GM21576 (cell line): ENCODE measurements at regions not wholly inside any gene's neighbourhood (a gene's known extent, or its start where the extent isn't known, plus 50 kb on each side); places are given as distances from the start of the nearest gene placed in this dataset.
"Not testable (repeated sequence)": the region's sequence is repeated elsewhere in the genome, so short reads cannot be mapped to it uniquely, and the experiment has no call there.

ENCODE experiments used
- ATAC-seq: cut with Tn5 transposase; IDR thresholded peaks from one replicate; pipeline ENCODE4 v1.9.1; 2021; ENCODE audit warnings: mild to moderate bottlenecking, moderate library complexity; ENCODE audit not compliant: unreplicated experiment

- no peak for ATAC-seq
Observed at GRCh38 chr9:108270051-108270450, 585.7 kb downstream of the ACTL7B start.

DNA sequence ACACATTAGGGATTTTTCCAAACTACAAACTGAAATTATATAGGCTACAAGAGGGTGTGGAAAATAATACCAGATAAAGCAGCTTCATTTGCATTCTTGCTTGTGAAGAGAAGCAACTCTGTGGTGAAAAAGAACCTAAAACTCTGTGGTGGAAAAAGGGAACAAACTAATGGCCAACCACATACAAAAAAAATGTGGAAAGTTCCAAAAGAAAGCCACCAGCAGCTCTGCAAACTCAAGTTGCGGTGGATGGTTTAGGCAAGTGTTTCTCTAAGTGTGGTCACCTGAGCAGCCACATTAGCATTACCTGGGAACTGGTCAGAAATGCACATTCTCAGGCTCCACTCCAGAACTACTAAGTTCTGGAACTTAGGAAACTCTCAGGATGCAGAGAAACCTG lies 586.4 kb downstream of the ACTL7B start:
- ATAC-seq, result no peak

DNA sequence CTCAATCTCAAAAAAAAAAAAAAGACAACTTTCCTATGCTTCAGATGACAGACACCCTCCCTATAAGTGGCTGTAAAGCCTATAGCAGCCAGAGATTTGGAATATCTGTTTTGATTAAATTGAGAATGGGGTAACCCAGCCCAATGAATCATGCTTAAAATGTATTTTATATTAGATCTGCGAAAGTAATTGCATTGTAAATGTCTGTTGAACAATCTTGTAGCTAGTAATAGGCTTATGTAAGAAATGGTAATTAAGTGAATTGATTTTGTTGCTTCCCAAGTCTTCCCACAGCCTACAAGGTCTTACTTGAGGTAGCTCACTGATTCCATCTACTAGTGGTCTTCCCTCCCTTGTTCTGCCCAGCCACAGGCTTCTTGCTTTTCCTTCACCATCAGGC lies 590.7 kb downstream of the ACTL7B start:
- ATAC-seq, result no peak

GRCh38 chr9:108264093-108264492 lies 591.7 kb downstream of the ACTL7B start:
- no peak for ATAC-seq

GRCh38 chr9:108262836-108263235 lies 593.0 kb downstream of the ACTL7B start:
- no peak for ATAC-seq

DNA sequence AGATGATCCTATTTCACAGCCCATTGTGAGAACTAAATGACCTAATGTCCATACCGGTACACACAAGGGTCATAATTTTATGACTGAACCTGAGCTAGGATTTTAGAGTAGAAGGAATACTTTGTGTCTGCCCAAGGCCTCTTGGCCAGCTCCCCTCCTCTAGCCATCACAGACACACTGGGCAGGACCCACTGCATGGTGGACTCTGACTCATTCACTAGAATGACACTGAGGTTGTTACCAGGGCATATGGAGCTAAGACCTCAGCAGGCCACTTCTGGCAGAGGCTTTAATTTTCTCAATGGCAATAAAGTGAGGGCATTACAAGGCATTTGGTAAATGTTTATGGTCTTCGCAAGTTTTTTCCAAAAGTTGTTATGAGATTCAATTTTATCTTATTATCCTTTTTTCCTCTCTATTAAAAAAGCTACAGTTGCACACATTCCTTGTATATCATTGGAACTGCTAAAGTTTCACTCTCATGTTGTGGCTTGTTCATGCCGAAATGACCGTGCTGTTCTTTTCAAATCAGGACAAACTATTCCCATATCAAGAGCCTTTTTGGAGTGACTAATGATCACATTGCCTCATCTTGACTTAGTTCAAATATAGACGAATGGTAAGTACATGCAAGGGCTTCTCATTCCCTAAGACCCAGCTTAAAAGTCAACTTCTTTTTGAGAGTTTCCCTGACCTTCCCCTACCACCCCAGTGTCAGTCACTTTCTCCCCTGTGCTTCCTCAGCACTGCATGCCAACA lies 595.7 kb downstream of the ACTL7B start:
- no peak for ATAC-seq

DNA sequence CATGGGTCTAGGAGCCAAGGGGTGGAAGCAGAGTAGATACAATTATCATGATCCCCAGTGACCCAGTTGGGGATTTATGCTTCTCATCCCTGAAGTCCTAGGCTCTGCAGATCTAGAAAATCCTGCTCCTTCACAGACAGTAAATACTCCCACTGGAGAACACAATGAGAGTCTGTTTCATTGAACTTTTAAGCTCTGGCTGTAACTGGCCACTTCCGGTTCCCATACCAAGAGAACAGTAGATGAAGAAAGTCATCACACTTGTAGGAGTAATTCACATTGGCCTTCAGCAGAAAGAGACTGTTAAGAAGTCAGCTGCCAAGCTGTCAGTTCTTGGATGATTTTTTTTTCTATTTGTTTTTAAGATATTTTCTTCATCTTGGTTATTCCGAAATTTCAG lies 597.1 kb downstream of the ACTL7B start:
- no peak for ATAC-seq

DNA sequence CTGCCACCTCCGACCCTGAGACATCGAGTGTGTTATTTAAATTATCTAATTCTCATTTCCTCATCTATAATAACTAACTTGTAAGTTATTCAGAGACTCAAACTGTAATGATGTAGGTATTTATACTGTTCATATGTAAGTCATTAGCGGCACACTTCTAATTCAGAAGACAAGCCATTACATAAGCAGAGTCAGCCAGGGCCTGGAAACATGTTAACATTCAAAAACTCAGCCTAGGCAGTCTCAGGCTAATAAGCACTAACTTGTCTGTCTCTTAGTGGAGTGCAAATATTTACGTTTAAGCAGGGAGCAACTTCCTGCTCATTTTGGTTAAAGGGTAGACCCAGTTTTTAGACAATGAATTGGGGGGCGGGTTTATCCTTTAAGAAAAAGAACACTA lies 598.4 kb downstream of the ACTL7B start:
- ATAC-seq, result no peak

GRCh38 chr9:108254236-108254635 lies 601.5 kb downstream of the ACTL7B start:
- no peak for ATAC-seq

DNA sequence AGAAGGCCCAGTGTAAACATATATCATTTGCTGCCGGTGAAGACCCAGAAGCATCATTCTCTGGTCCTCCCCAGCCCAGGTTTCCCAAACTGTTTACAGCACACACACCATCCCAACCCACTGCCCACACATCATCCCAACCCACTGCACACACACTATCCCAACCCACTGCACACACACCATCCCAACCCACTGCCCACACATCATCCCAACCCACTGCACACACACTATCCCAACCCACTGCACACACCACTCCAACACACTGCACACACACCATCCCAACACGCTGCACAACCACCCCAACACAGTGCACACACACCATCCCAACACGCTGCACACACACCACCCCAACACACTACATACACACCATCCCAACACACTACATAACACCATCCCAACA lies 608.4 kb downstream of the ACTL7B start:
- not testable (repeated sequence) for ATAC-seq

GRCh38 chr9:108245901-108246300 lies 609.9 kb downstream of the ACTL7B start:
- ATAC-seq, result no peak

- no peak for ATAC-seq
Observed at GRCh38 chr9:108245331-108245730, 610.5 kb downstream of the ACTL7B start.

- ATAC-seq, result no peak
Observed at GRCh38 chr9:108244686-108245085, 611.1 kb downstream of the ACTL7B start.

GRCh38 chr9:108241384-108242073 lies 614.3 kb downstream of the ACTL7B start:
- no peak for ATAC-seq

- ATAC-seq, result no peak
Observed at GRCh38 chr9:108239696-108240321, 616.0 kb downstream of the ACTL7B start.

GRCh38 chr9:108235609-108236008 lies 620.2 kb downstream of the ACTL7B start:
- no peak for ATAC-seq

DNA sequence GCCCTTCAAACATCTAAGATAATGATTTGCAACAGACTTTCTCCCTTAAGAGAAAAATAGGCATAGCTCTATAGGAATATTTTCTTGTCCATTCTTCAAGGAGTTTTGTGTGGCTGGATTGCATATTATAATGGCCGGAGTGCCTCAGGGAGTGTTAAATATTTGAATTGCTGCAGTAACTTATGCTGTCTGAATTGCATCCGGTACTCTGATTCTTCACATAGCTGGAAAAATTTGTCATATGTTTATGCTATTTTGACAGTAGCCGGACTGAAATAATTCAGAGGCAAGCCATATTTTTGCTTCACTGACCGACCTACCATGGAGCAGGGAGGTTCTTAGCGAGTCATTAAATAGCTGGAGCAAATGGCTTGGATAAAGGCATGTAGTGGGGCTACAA lies 621.0 kb downstream of the ACTL7B start:
- ATAC-seq, result no peak

- ATAC-seq, result no peak
Observed at GRCh38 chr9:108225149-108225800, 630.5 kb downstream of the ACTL7B start.

DNA sequence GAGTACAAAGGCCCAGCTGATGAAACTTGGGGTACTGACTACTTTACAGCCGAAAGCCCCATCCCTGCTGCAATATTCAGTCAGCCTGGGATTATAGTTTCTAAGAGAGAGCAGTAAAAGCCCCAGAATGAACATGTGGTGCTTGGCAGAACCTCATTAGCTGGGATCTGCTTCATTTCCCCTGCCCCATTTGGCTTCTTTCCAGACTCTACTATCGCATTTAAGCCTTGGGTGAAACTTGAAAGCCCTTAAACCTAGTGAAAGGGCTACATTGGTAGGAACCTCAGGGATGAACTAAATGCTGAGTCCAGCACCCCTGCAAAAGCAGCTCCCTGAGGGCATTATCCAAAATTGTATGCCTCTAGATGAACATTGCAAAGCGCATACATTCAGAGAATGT lies 631.1 kb downstream of the ACTL7B start:
- ATAC-seq, result no peak

GRCh38 chr9:108219664-108220063 lies 636.1 kb downstream of the ACTL7B start:
- no peak for ATAC-seq
